Fibroblast of the aortic adventitia (primary cell): ENCODE measurements at regions not wholly inside any gene's neighbourhood (a gene's known extent, or its start where the extent isn't known, plus 50 kb on each side); places are given as distances from the start of the nearest gene placed in this dataset.

Experiments
- DNase-seq: peaks from one replicate; pipeline ENCODE4 v3.0.0-alpha.2; 2010; ENCODE audit warnings: low read depth
- H3K4me3 ChIP-seq: 2 replicates; pipeline ENCODE4 v1.5.1; 2011; ENCODE audit warnings: low read depth, mild to moderate bottlenecking, control low read depth, low read length, moderate library complexity
- TF ChIP-seq, protein P1 (sequence below): IDR thresholded peaks from 2 replicates; pipeline ENCODE4 v1.5.1; 2011; ENCODE audit warnings: mild to moderate bottlenecking, low read length, control low read depth, inconsistent platforms; ENCODE audit not compliant: insufficient read depth

DNA sequence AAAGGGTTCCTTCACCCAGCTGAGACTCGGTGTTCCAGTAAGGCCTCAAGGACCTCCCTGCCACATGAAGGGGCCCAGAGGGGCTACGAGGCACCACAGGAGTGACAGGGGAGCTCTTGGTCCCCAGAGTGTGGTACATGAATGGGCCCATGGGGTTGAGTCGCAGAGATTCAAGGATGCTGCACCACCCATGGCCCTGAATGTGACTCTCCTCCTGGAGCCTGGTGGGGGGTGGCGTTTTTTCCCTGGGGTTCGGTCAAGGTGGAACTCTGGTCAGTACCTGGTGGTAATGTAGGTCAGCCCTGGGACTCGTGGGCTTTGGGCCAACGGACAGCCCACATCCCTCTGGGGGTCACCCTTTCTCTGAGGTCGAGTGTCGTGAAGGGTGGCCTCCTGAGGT is 204.0 kb downstream of the UBE3A start:
- TF ChIP-seq, protein P1, sequence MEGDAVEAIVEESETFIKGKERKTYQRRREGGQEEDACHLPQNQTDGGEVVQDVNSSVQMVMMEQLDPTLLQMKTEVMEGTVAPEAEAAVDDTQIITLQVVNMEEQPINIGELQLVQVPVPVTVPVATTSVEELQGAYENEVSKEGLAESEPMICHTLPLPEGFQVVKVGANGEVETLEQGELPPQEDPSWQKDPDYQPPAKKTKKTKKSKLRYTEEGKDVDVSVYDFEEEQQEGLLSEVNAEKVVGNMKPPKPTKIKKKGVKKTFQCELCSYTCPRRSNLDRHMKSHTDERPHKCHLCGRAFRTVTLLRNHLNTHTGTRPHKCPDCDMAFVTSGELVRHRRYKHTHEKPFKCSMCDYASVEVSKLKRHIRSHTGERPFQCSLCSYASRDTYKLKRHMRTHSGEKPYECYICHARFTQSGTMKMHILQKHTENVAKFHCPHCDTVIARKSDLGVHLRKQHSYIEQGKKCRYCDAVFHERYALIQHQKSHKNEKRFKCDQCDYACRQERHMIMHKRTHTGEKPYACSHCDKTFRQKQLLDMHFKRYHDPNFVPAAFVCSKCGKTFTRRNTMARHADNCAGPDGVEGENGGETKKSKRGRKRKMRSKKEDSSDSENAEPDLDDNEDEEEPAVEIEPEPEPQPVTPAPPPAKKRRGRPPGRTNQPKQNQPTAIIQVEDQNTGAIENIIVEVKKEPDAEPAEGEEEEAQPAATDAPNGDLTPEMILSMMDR = no peak
- no peak for DNase-seq
- no peak overlapping the region for H3K4me3 ChIP-seq

GRCh38 chr15:25235391-25235790 is 203.4 kb downstream of the UBE3A start:
- no peak for DNase-seq
- TF ChIP-seq, protein P1 = no peak
- no peak overlapping the region for H3K4me3 ChIP-seq

DNA sequence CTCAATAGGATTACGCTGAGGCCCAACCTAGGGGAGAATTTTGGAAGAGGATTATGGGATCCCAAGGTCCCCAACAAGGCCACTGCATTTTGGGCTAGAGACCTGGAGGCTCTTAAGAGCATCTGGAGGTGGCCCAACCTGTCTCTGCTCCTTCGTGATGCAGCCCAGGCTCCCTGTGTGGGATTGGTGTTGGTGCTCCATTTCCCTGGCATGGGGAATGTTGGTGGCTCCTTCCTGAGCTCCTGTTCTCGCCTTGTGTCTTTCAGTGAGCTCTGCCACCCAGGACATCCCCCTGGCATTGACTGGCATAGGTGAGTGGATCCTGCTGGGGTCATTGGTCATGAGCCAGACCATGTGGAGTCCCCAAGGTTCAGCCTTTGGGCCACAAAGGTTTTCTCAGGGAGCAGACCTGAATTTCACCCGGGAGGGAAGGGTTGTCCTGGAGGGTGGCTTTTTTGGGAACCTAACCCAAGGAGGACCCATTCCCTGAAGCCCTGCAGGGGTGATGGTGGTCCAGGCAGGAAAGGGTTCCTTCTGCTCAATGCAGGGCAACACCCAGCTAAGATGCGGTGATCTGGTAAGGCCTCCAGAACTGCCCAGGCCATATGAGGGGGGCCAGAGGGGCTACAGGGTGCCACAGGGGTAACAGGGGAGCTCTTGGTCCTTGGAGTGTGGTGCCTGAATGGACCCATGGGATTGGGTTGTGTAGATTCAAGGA is 202.5 kb downstream of the UBE3A start:
- DNase-seq = no peak
- H3K4me3 ChIP-seq = no peak overlapping the region
- TF ChIP-seq, protein P1 = no peak

DNA sequence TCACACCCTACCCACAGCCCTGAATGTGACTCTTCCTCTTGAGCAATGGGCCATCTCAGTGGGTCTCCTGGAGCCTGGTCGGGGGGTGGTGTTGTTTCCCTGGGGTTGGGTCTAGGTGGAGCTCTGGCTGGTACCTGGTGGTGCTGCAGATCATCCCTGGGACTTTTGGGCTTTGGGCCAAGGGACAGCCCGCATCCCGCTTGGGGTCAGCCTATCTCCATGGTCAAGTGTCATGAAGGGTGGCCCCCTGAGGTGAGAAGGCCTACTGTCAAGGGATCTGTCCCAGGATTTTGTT is 202.0 kb downstream of the UBE3A start:
- TF ChIP-seq, protein P1 = no peak
- no peak for DNase-seq
- no peak overlapping the region for H3K4me3 ChIP-seq

DNA sequence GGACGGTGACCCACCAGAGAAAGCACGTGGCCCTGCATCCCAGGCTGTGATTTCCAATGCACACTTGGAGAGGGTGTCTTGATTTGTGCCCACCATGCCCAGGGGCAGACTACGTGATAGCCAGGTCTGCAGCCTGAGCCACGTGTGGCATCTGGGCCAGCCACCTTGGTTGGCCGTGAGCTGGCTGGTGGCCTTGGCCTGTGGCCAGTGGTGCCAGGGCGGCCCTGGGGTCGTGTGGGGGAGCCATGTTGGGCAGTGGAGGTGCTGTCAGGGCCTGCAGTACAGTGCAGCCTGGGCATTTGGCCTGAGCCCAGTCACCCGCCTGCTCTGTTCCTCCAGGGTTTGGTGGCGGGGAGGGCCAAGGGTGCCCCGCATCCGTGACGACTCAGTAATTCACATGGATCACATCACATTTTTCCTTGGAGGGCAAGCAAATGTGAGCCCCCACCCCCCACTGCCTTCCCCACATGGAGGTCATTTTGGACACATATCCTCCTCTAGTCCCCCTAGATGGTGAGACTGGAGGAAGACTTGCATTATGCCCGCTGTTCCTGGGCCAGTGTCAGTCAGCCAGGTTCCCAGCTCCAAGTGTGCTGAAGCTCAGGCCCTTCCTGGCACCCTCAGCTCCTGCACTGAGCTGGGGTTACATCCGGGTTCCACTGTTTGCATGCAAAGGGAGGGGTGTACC is 201.4 kb downstream of the UBE3A start:
- no peak overlapping the region for H3K4me3 ChIP-seq
- TF ChIP-seq, protein P1 = no peak
- DNase-seq = no peak

DNA sequence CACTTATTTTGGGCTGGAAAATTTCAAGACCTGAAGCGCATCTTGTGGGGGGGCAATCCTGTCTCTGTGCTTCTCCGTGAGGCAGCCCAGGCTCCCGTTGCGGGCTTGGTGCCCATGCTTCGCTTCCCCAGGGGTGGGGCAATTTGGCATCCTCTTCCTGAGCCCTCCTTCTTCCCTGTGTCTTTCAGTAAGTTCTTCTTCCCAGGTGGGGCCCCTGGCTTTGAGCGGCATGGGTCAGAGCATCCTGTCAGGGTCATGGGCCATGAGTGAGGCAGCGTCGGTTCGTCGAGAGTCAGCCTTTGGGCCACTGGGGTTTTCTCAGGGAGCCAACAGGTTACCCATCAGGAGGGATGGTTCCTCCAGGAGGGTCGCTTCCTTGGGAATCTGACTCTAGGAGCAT is 200.7 kb downstream of the UBE3A start:
- TF ChIP-seq, protein P1 = no peak
- no peak overlapping the region for H3K4me3 ChIP-seq
- DNase-seq = no peak
